ENCODE measurements at regions not wholly inside any gene's neighbourhood (a gene's known extent, or its start where the extent isn't known, plus 50 kb on each side); places are given as distances from the start of the nearest gene placed in this dataset.

DNA sequence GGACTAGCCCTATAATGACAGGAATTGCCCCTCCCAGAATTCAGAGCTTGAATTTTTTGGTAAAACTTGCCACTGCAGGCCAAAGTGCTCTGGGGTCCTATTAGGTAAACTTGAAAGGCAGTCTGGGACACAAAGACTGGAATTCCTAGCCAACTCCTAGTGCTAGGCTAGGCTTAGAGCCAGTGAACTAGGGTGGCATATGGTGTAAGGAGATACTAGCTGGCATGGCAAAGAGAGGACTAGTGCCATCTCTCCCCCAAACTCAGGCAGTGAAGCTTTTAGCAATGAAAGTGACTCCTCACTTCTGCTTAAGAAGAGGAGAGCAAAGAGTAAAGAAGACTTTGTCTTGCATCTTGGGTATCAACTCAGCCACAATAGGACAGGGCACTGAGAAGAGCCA, 410.5 kb upstream of the CNTNAP5 start:
- TF ChIP-seq TARDBP (IDR thresholded peaks at IDR 0.05) (no peak), ARNT (IDR thresholded peaks at IDR 0.05) (no peak), SP1 (IDR thresholded peaks at IDR 0.05) (no peak), SUZ12 (IDR thresholded peaks at IDR 0.05) (no peak), FOXA1 (IDR thresholded peaks at IDR 0.05) (no peak), BHLHE40 (IDR thresholded peaks at IDR 0.05; ENCODE audit: borderline replicate concordance) (no peak), FOXM1 (IDR thresholded peaks at IDR 0.05; ENCODE audit: borderline replicate concordance) (no peak)
- TF ChIP-seq, protein P1, sequence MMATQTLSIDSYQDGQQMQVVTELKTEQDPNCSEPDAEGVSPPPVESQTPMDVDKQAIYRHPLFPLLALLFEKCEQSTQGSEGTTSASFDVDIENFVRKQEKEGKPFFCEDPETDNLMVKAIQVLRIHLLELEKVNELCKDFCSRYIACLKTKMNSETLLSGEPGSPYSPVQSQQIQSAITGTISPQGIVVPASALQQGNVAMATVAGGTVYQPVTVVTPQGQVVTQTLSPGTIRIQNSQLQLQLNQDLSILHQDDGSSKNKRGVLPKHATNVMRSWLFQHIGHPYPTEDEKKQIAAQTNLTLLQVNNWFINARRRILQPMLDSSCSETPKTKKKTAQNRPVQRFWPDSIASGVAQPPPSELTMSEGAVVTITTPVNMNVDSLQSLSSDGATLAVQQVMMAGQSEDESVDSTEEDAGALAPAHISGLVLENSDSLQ (IDR thresholded peaks at IDR 0.05) = no peak
